Lower leg skin (tissue), 3 donors: ENCODE measurements at regions not wholly inside any gene's neighbourhood (a gene's known extent, or its start where the extent isn't known, plus 50 kb on each side); places are given as distances from the start of the nearest gene placed in this dataset.

Experiments
- POLR2A ChIP-seq, 2 donors: fragments of 450-650 bp; IDR thresholded peaks; one replicate each; pipeline ENCODE4 v1.6.1; 2016 to 2017; ENCODE audit warnings: antibody characterized with exemption in 2 of 2, mild to moderate bottlenecking in 1 of 2, moderate library complexity in 1 of 2
- TF ChIP-seq, protein P1 (sequence below), 3 donors: fragments of 450-650 bp; IDR thresholded peaks; one replicate each; pipeline ENCODE4 v1.5.1; 2016; ENCODE audit warnings: antibody characterized with exemption in 3 of 3, mild to moderate bottlenecking in 3 of 3, moderate library complexity in 2 of 3

DNA sequence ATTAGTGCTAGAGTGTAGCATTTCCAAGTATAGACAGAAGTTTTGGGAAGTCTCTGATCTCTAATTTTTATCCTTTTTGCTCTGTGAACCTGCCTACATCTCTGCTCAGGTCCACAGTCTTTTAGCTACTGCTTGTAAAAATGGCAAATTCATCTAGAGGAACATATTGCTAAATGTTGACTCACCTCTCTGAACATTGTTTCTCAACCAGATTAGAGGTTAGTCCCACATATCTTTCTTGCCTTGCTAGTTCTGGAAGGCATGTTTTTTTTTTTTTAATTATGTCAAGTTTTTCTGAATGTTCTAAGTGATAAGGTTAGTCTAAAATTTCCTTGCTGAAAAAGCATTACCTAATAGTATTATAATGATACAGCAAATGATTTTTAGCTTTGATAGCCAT is 2889.6 kb upstream of the PCDH20 start:
- TF ChIP-seq, protein P1, sequence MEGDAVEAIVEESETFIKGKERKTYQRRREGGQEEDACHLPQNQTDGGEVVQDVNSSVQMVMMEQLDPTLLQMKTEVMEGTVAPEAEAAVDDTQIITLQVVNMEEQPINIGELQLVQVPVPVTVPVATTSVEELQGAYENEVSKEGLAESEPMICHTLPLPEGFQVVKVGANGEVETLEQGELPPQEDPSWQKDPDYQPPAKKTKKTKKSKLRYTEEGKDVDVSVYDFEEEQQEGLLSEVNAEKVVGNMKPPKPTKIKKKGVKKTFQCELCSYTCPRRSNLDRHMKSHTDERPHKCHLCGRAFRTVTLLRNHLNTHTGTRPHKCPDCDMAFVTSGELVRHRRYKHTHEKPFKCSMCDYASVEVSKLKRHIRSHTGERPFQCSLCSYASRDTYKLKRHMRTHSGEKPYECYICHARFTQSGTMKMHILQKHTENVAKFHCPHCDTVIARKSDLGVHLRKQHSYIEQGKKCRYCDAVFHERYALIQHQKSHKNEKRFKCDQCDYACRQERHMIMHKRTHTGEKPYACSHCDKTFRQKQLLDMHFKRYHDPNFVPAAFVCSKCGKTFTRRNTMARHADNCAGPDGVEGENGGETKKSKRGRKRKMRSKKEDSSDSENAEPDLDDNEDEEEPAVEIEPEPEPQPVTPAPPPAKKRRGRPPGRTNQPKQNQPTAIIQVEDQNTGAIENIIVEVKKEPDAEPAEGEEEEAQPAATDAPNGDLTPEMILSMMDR (IDR thresholded peaks at IDR 0.05), result no peak
- no peak for TF ChIP-seq POLR2A (IDR thresholded peaks at IDR 0.05)
